Neural progenitor cell (in vitro differentiated cells): ENCODE measurements at regions not wholly inside any gene's neighbourhood (a gene's known extent, or its start where the extent isn't known, plus 50 kb on each side); places are given as distances from the start of the nearest gene placed in this dataset.
"Not testable (repeated sequence)": the region's sequence is repeated elsewhere in the genome, so short reads cannot be mapped to it uniquely, and the experiment has no call there.

Experiments
- DNase-seq: peaks from one replicate; pipeline ENCODE4 v3.0.0-alpha.2; 2016; ENCODE audit warnings: low spot score
- H2AFZ ChIP-seq: fragments of 200-600 bp; sonication (generic); replicated peaks from 2 replicates; pipeline ENCODE4 v1.6.1; 2016; ENCODE audit warnings: antibody characterized with exemption
- H3F3A ChIP-seq: fragments of 200-600 bp; sonication (generic); 2 replicates; pipeline ENCODE4 v1.6.1; 2016; ENCODE audit warnings: antibody characterized with exemption, low read depth
- H3K27ac ChIP-seq: fragments of 200-600 bp; sonication (generic); 2 replicates; pipeline ENCODE4 v1.5.1; 2016; ENCODE audit warnings: mild to moderate bottlenecking
- H3K27me3 ChIP-seq: fragments of 200-600 bp; sonication (generic); 2 replicates; pipeline ENCODE4 v1.6.1; 2016; ENCODE audit warnings: mild to moderate bottlenecking, moderate library complexity
- H3K36me3 ChIP-seq: fragments of 200-600 bp; sonication (generic); 2 replicates; pipeline ENCODE4 v1.5.1; 2016
- H3K4me1 ChIP-seq: fragments of 200-600 bp; sonication (generic); 2 replicates; pipeline ENCODE4 v1.6.1; 2016; ENCODE audit warnings: mixed run types
- H3K4me2 ChIP-seq: fragments of 200-600 bp; sonication (generic); 2 replicates; pipeline ENCODE4 v1.6.1; 2016
- H3K4me3 ChIP-seq: fragments of 200-600 bp; sonication (generic); 2 replicates; pipeline ENCODE4 v1.5.1; 2016
- H3K79me2 ChIP-seq: fragments of 200-600 bp; sonication (generic); 2 replicates; pipeline ENCODE4 v1.6.1; 2016; ENCODE audit warnings: low read depth
- H3K9ac ChIP-seq: fragments of 200-600 bp; sonication (generic); 2 replicates; pipeline ENCODE4 v1.6.1; 2016
- H3K9me3 ChIP-seq: fragments of 200-600 bp; sonication (generic); 2 replicates; pipeline ENCODE4 v1.5.1; 2016; ENCODE audit warnings: low read depth
- H4K20me1 ChIP-seq: fragments of 200-600 bp; sonication (generic); 2 replicates; pipeline ENCODE4 v1.6.1; 2016; ENCODE audit warnings: low read depth
- H3K27ac Mint-ChIP-seq: 3 replicates; pipeline ENCODE4 v1.8.0; 2021; ENCODE audit warnings: mixed read lengths
- H3K27me3 Mint-ChIP-seq: 2 replicates; pipeline ENCODE4 v1.8.0; 2022; ENCODE audit warnings: low read depth, mild to moderate bottlenecking, inconsistent platforms, moderate library complexity, mixed read lengths; ENCODE audit not compliant: insufficient read depth
- H3K36me3 Mint-ChIP-seq: 3 replicates; pipeline ENCODE4 v1.8.0; 2021; ENCODE audit warnings: mixed read lengths
- H3K4me1 Mint-ChIP-seq: 3 replicates; pipeline ENCODE4 v1.8.0; 2021; ENCODE audit warnings: mixed read lengths
- H3K4me3 Mint-ChIP-seq: 3 replicates; pipeline ENCODE4 v1.8.0; 2021; ENCODE audit warnings: mild to moderate bottlenecking, moderate library complexity, mixed read lengths
- H3K9me3 Mint-ChIP-seq: 3 replicates; pipeline ENCODE4 v1.8.0; 2020; ENCODE audit warnings: mixed read lengths
- EZH2 ChIP-seq: fragments of 200-600 bp; sonication (generic); IDR thresholded peaks from 2 replicates; pipeline ENCODE4 v1.6.1; 2017; ENCODE audit warnings: antibody characterized with exemption, mild to moderate bottlenecking, moderate library complexity
- EZH2phosphoT487 ChIP-seq: fragments of 200-600 bp; sonication (generic); IDR thresholded peaks from 2 replicates; pipeline ENCODE4 v1.6.1; 2017; ENCODE audit warnings: antibody characterized with exemption
- TF ChIP-seq, protein P1 (sequence below): fragments of 200-600 bp; sonication (generic); IDR thresholded peaks from 2 replicates; pipeline ENCODE4 v1.5.1; 2017; ENCODE audit warnings: antibody characterized with exemption, mild to moderate bottlenecking

DNA sequence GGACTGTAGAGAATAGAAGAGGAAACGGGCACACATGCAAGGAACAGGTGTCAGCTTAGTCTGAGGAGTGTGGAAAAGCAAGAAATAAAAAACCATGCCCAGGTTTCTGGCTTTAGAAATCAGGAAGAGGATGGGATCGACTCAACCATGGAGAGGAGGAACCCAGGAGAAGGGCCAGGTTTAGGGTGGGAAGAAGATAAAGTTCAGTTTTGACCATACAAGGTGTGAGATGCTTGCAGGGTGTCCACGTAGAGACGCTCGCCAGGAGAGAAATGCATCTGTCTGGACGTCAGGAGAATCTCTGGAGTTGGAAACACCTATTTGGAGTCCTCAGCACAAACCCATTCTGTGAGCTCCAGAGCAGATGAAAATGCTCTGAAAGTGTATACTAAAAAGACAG is 275.1 kb downstream of the CYRIA start:
- no peak overlapping the region for H3K4me3 Mint-ChIP-seq
- Histone ChIP-seq H4K20me1 (no peaks in the 10 kb centered on the region), H2AFZ (no peak overlapping the region), H3K4me2 (no peak overlapping the region), H3K9me3 (no peaks in the 10 kb centered on the region), H3K4me1 (peaks cover 22% of the 10 kb centered on the region), H3K79me2 (no peaks in the 10 kb centered on the region), H3K27ac (no peak overlapping the region), H3K27me3 (no peaks in the 10 kb centered on the region), H3F3A (peaks cover 5% of the 10 kb centered on the region), H3K9ac (no peak overlapping the region), H3K36me3 (no peaks in the 10 kb centered on the region), H3K4me3 (no peak overlapping the region)
- H3K9me3 Mint-ChIP-seq = no peaks in the 10 kb centered on the region
- H3K27ac Mint-ChIP-seq = no peak overlapping the region
- DNase-seq = no peak
- TF ChIP-seq EZH2 (no peak), EZH2phosphoT487 (no peak)
- TF ChIP-seq, protein P1, sequence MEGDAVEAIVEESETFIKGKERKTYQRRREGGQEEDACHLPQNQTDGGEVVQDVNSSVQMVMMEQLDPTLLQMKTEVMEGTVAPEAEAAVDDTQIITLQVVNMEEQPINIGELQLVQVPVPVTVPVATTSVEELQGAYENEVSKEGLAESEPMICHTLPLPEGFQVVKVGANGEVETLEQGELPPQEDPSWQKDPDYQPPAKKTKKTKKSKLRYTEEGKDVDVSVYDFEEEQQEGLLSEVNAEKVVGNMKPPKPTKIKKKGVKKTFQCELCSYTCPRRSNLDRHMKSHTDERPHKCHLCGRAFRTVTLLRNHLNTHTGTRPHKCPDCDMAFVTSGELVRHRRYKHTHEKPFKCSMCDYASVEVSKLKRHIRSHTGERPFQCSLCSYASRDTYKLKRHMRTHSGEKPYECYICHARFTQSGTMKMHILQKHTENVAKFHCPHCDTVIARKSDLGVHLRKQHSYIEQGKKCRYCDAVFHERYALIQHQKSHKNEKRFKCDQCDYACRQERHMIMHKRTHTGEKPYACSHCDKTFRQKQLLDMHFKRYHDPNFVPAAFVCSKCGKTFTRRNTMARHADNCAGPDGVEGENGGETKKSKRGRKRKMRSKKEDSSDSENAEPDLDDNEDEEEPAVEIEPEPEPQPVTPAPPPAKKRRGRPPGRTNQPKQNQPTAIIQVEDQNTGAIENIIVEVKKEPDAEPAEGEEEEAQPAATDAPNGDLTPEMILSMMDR = no peak
- H3K27me3 Mint-ChIP-seq = peaks cover 3% of the 10 kb centered on the region
- no peaks in the 10 kb centered on the region for H3K36me3 Mint-ChIP-seq
- peaks cover 14% of the 10 kb centered on the region for H3K4me1 Mint-ChIP-seq

DNA sequence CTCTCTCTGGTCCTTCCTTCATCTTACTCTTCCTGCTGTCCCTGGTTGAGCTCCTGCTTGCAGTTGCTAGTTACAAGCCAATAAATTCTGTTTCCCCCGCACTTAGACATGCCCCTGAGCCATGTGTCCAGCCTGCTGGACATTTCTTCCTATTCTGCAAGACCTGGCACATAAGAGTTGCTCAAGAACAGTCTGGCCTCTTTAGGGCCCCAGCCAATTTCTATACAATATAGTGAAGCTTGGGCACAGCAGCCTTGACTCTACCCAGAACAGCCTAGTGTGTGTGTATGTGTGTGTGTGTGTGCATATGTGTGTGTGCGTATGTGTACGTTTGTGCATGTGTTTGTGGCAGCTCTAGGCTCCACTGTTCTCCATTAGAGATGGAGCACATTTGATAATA is 276.0 kb downstream of the CYRIA start:
- H3K4me1 Mint-ChIP-seq = peaks cover 20% of the 10 kb centered on the region
- Histone ChIP-seq H4K20me1 (no peaks in the 10 kb centered on the region), H3K9ac (no peak overlapping the region), H3K4me1 (peaks cover 26% of the 10 kb centered on the region), H3K27ac (no peak overlapping the region), H3K79me2 (no peaks in the 10 kb centered on the region), H3F3A (peaks cover 5% of the 10 kb centered on the region), H2AFZ (no peak overlapping the region), H3K36me3 (no peaks in the 10 kb centered on the region), H3K9me3 (no peaks in the 10 kb centered on the region), H3K4me3 (no peak overlapping the region), H3K4me2 (no peak overlapping the region), H3K27me3 (no peaks in the 10 kb centered on the region)
- no peak overlapping the region for H3K27ac Mint-ChIP-seq
- H3K9me3 Mint-ChIP-seq = no peaks in the 10 kb centered on the region
- DNase-seq = no peak
- TF ChIP-seq EZH2 = no peak
- TF ChIP-seq, protein P1 = no peak
- TF ChIP-seq EZH2phosphoT487 = no peak
- no peak overlapping the region for H3K4me3 Mint-ChIP-seq
- peaks cover 3% of the 10 kb centered on the region for H3K27me3 Mint-ChIP-seq
- H3K36me3 Mint-ChIP-seq = no peaks in the 10 kb centered on the region

DNA sequence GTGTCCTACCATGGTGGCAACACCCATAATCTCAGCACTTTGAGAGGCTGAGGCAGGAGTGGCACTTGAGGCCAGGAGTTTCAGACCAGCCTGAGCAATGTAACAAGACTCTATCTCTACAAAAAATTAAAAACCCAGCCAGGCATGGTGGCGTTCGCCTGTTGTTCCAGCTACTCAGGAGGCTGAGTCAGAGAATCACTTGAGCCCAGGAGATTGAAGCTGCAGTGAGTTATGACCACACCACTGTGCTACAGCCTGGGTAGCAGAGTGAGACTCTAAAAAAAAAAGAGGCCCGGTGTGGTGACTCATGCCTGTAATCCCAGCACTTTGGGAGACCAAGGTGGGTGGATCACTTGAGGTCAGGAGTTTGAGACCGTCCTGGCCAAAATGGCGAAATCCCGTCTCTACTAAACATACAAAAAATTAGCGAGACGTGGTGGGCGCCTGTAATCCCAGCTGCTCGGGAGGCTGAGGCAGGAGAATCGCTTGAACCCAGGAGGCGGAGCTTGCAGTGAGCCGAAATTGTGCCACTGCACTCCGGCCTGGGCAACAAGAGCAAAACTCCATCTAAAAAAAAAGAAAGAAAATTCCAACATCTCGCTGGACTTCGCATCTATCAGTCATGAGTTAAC is 277.3 kb downstream of the CYRIA start:
- not testable (repeated sequence) for H3K27me3 ChIP-seq, H3K36me3 ChIP-seq, H3K9me3 Mint-ChIP-seq, H3F3A ChIP-seq, H3K9me3 ChIP-seq, H3K27ac ChIP-seq, H3K4me2 ChIP-seq, H3K79me2 ChIP-seq, H3K4me3 ChIP-seq, H2AFZ ChIP-seq, H3K9ac ChIP-seq, H3K4me3 Mint-ChIP-seq, DNase-seq, H4K20me1 ChIP-seq, H3K27me3 Mint-ChIP-seq, H3K36me3 Mint-ChIP-seq, H3K27ac Mint-ChIP-seq
- H3K4me1 ChIP-seq = peaks cover 16% of the 10 kb centered on the region
- peaks cover 20% of the 10 kb centered on the region for H3K4me1 Mint-ChIP-seq

DNA sequence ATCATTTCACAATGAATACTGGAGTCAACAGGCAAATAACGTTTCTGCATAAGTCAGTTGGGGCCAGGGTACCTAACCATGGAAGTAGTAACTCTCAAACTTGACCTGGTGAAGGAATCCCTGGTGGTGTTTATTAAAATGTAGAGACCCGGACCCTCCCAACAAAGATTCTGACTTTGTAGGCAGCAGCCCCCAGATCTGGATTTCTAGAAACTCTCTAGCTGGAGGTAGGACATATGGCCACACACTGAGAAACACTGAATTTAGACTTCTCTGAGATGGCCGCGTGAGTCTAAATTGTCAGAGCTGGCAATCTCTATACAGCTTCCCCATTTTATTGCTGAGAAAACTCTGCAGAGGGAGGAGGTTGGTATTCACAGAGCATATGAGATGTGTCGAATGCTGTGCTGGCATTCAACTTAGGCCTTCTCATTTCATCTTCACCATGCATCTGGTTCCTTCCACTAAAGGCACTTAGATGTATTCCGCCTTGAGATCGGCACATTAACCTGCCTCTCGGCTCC is 278.1 kb downstream of the CYRIA start:
- Histone ChIP-seq H3K27ac (no peak overlapping the region), H4K20me1 (no peaks in the 10 kb centered on the region), H3K9ac (no peak overlapping the region), H3F3A (no peaks in the 10 kb centered on the region), H3K9me3 (no peaks in the 10 kb centered on the region), H3K4me3 (no peak overlapping the region), H3K4me1 (peaks cover 10% of the 10 kb centered on the region), H3K36me3 (no peaks in the 10 kb centered on the region), H3K79me2 (no peaks in the 10 kb centered on the region), H3K4me2 (no peak overlapping the region), H2AFZ (no peak overlapping the region), H3K27me3 (no peaks in the 10 kb centered on the region)
- Mint-ChIP-seq H3K27ac (no peak overlapping the region), H3K27me3 (peaks cover 3% of the 10 kb centered on the region), H3K36me3 (no peaks in the 10 kb centered on the region), H3K4me1 (peaks cover 16% of the 10 kb centered on the region), H3K9me3 (no peaks in the 10 kb centered on the region), H3K4me3 (no peak overlapping the region)
- no peak for DNase-seq
- no peak for TF ChIP-seq EZH2phosphoT487
- TF ChIP-seq, protein P1 = no peak
- no peak for TF ChIP-seq EZH2
